IMR-90 (cell line): ENCODE measurements at regions not wholly inside any gene's neighbourhood (a gene's known extent, or its start where the extent isn't known, plus 50 kb on each side); places are given as distances from the start of the nearest gene placed in this dataset.

Source experiments
- ATAC-seq: fragments of 200-7000 bp; cut with Tn5 transposase; 2 replicates; pipeline ENCODE4 v1.9.1; 2020; ENCODE audit warnings: low read depth, mild to moderate bottlenecking, moderate library complexity
- BruUV-seq: library from RNA; stranded (reverse); fragments of 400-500 nt; replicated peaks from 2 replicates; lab custom pipeline; 2021; lab: Mats Ljungman, UMichigan
- CTCF ChIA-PET: fragments of 300-600 bp; formaldehyde crosslinking; extraction: SDS; loops from one replicate; lab custom pipeline; 2021; ENCODE audit warnings: antibody characterized with exemption; lab: Yijun Ruan, JAX
- POLR2A ChIA-PET: fragments of 300-600 bp; sonication (Branson Sonifier 250); formaldehyde crosslinking; loops from one replicate; lab custom pipeline; 2022; ENCODE audit warnings: antibody characterized with exemption; ENCODE audit not compliant: unreplicated experiment; lab: Charles Lee
- DNase-seq: peaks from one replicate; pipeline ENCODE4 v3.0.0; 2013
- H2AFZ ChIP-seq: replicated peaks from 2 replicates; pipeline ENCODE3; 2013; ENCODE audit warnings: low read length, mild to moderate bottlenecking; ENCODE audit not compliant: poor library complexity
- H2AK5ac ChIP-seq: 2 replicates; pipeline ENCODE4 v1.6.1; 2013; ENCODE audit warnings: low read depth, low read length, inconsistent platforms
- H2AK9ac ChIP-seq: replicated peaks from 2 replicates; pipeline ENCODE3; 2013; ENCODE audit warnings: mild to moderate bottlenecking, low read depth, low read length, moderate library complexity; ENCODE audit not compliant: poor library complexity
- H2BK120ac ChIP-seq: 2 replicates; pipeline ENCODE4 v1.6.1; 2013; ENCODE audit warnings: low read depth, low read length, inconsistent platforms
- H2BK15ac ChIP-seq: 3 replicates; pipeline ENCODE4 v1.6.1; 2013; ENCODE audit warnings: low read depth, low read length, inconsistent platforms
- H2BK20ac ChIP-seq: 2 replicates; pipeline ENCODE4 v1.6.1; 2013; ENCODE audit warnings: low read depth, mild to moderate bottlenecking, inconsistent platforms, low read length, moderate library complexity
- H2BK5ac ChIP-seq: 2 replicates; pipeline ENCODE4 v1.6.1; 2013; ENCODE audit warnings: mild to moderate bottlenecking, low read depth, low read length, inconsistent platforms; ENCODE audit not compliant: poor library complexity, severe bottlenecking
- H3K14ac ChIP-seq: replicated peaks from 2 replicates; pipeline ENCODE4 v1.6.1; 2013; ENCODE audit warnings: low read depth, low read length, inconsistent platforms
- H3K18ac ChIP-seq: 2 replicates; pipeline ENCODE4 v1.6.1; 2013; ENCODE audit warnings: low read depth, low read length, control low read depth
- H3K23ac ChIP-seq: 2 replicates; pipeline ENCODE4 v1.6.1; 2013; ENCODE audit warnings: low read depth, low read length, inconsistent platforms
- H3K27ac ChIP-seq: 2 replicates; pipeline ENCODE4 v1.5.1; 2013; ENCODE audit warnings: mild to moderate bottlenecking, control low read depth, low read length; ENCODE audit not compliant: insufficient read depth
- H3K27me3 ChIP-seq: 2 replicates; pipeline ENCODE4 v1.6.1; 2013; ENCODE audit warnings: low read length; ENCODE audit not compliant: control insufficient read depth, insufficient read depth
- H3K36me3 ChIP-seq: 2 replicates; pipeline ENCODE4 v1.6.1; 2013; ENCODE audit warnings: low read length, mixed read lengths; ENCODE audit not compliant: control insufficient read depth, insufficient read depth
- H3K4ac ChIP-seq: 2 replicates; pipeline ENCODE4 v1.6.1; 2013; ENCODE audit warnings: low read depth, low read length, inconsistent platforms
- H3K4me1 ChIP-seq: 2 replicates; pipeline ENCODE4 v1.6.1; 2013; ENCODE audit warnings: low read length, mixed read lengths; ENCODE audit not compliant: control insufficient read depth, insufficient read depth
- H3K4me2 ChIP-seq: 2 replicates; pipeline ENCODE4 v1.6.1; 2013; ENCODE audit warnings: low read depth, mild to moderate bottlenecking, control low read depth, low read length, moderate library complexity
- H3K4me3 ChIP-seq: 2 replicates; pipeline ENCODE4 v1.5.1; 2013; ENCODE audit warnings: low read depth, mild to moderate bottlenecking, control low read depth, low read length, moderate library complexity; ENCODE audit not compliant: insufficient read depth
- H3K56ac ChIP-seq: 2 replicates; pipeline ENCODE4 v1.6.1; 2013; ENCODE audit warnings: low read length, inconsistent platforms; ENCODE audit not compliant: insufficient read depth; ENCODE audit errors: extremely low read depth
- H3K79me1 ChIP-seq, 2 experiments: 2 replicates each; pipeline ENCODE4 v1.6.1; 2013; ENCODE audit warnings: low read length in 2 of 2, inconsistent platforms in 1 of 2, low read depth in 1 of 2
- H3K9ac ChIP-seq: 2 replicates; pipeline ENCODE4 v1.6.1; 2013; ENCODE audit warnings: low read depth, low read length, control low read depth
- H3K9me1 ChIP-seq: 2 replicates; pipeline ENCODE4 v1.6.1; 2013; ENCODE audit warnings: low read length, inconsistent platforms; ENCODE audit not compliant: insufficient read depth
- H3K9me3 ChIP-seq: 2 replicates; pipeline ENCODE4 v1.6.1; 2013; ENCODE audit warnings: low read length; ENCODE audit not compliant: control insufficient read depth, insufficient read depth
- H4K20me1 ChIP-seq: 2 replicates; pipeline ENCODE4 v1.6.1; 2013; ENCODE audit warnings: low read length, inconsistent platforms; ENCODE audit not compliant: insufficient read depth
- H4K5ac ChIP-seq: 2 replicates; pipeline ENCODE4 v1.6.1; 2013; ENCODE audit warnings: mild to moderate bottlenecking, low read depth, low read length, control low read depth
- H4K8ac ChIP-seq, 2 experiments: 2 replicates each; pipeline ENCODE4 v1.6.1; 2013; ENCODE audit warnings: low read depth in 2 of 2, low read length in 2 of 2, control low read depth in 1 of 2, inconsistent platforms in 1 of 2
- H4K91ac ChIP-seq: 2 replicates; pipeline ENCODE4 v1.6.1; 2013; ENCODE audit warnings: low read depth, low read length, inconsistent platforms; ENCODE audit not compliant: insufficient read depth
- BHLHE40 ChIP-seq: fragments of 150-350 bp; IDR thresholded peaks from 2 replicates; pipeline ENCODE4 v1.6.1; 2016; ENCODE audit warnings: mild to moderate bottlenecking, low read depth, low read length
- CHD1 ChIP-seq: IDR thresholded peaks from 2 replicates; pipeline ENCODE4 v1.6.1; 2012; ENCODE audit warnings: low read depth, low read length, improper control_type of control experiment
- CTCF ChIP-seq: conservative IDR thresholded peaks from 2 replicates; pipeline ENCODE4 v1.5.1; 2012; ENCODE audit warnings: mild to moderate bottlenecking, low read depth, low read length, improper control_type of control experiment
- FOS ChIP-seq: fragments of 150-350 bp; IDR thresholded peaks from 2 replicates; pipeline ENCODE4 v1.6.1; 2016; ENCODE audit warnings: low read depth, low read length
- MXI1 ChIP-seq: IDR thresholded peaks from 2 replicates; pipeline ENCODE4 v1.6.1; 2012; ENCODE audit warnings: low read depth, mild to moderate bottlenecking, low read length, moderate library complexity, borderline replicate concordance
- RFX5 ChIP-seq: IDR thresholded peaks from 2 replicates; pipeline ENCODE4 v1.8.0; 2012; ENCODE audit warnings: low read depth, mild to moderate bottlenecking, low read length, moderate library complexity
- SMC3 ChIP-seq: fragments of 150-350 bp; IDR thresholded peaks from 2 replicates; pipeline ENCODE4 v1.6.1; 2016; ENCODE audit warnings: low read depth, mild to moderate bottlenecking, antibody characterized with exemption, low read length, moderate library complexity
- WGBS, 2 experiments: methylation state at CpG; one replicate each; pipeline versions ENCODE4 v1.1.5 to v1.1.7; 2013; ENCODE audit warnings: missing lambda C conversion rate in 2 of 2; ENCODE audit not compliant: insufficient read length in 1 of 2; ENCODE audit errors: extremely low coverage in 2 of 2; 5-methylcytosine and 5-hydroxymethylcytosine counted together
- dilution Hi-C: fragments of 300-500 bp; cut with HindIII; formaldehyde crosslinking; loops from one replicate; pipeline ENCODE4 v1.14.3; 2018; ENCODE audit warnings: low sequenced_read_pairs; ENCODE audit not compliant: unreplicated experiment
- in situ Hi-C: fragments of 300-500 bp; cut with MboI; formaldehyde crosslinking; loops from 3 replicates; pipeline ENCODE4 v1.14.3; 2019; ENCODE audit warnings: low sequenced_read_pairs, inconsistent platforms, mixed read lengths
- intact Hi-C: fragments of 100-400 bp; cut with micrococcal nuclease; formaldehyde crosslinking; loops from 2 replicates; pipeline ENCODE4 v1.10.0; 2022

GRCh38 chr1:187157552-187157951, 328.8 kb downstream of the PLA2G4A start:
- CTCF ChIA-PET: no interaction called here
- no peak overlapping the region for H2AK5ac ChIP-seq

More at GRCh38 chr1:187157552-187157951, 328.8 kb downstream of the PLA2G4A start:
- no peaks in the 10 kb centered on the region for H3K9me1 ChIP-seq
- dilution Hi-C loops (no loop called here), in situ Hi-C loops (no loop called here), intact Hi-C loops (no loop called here)
- H3K23ac ChIP-seq: no peak overlapping the region
- POLR2A ChIA-PET: no interaction called here
- no peak overlapping the region; the same call in 1 of the 2 replicates for H2BK20ac ChIP-seq
- no peak overlapping the region for H3K18ac ChIP-seq
- no peaks in the 10 kb centered on the region for H3K36me3 ChIP-seq
- H4K8ac ChIP-seq: no peak overlapping the region
- DNase-seq: no peak
- H3K27ac ChIP-seq: no peak overlapping the region
- no CpG with 5 or more reads among the region's 2 CpGs for WGBS, 2 experiments
- peak overlapping the region; percentile 32 for H2AFZ ChIP-seq
- H3K4me1 ChIP-seq: no peaks in the 10 kb centered on the region
- H4K91ac ChIP-seq: no peak overlapping the region
- H3K79me1 ChIP-seq: no peaks in the 10 kb centered on the region
- H2BK15ac ChIP-seq: no peak overlapping the region
- H3K9ac ChIP-seq: no peak overlapping the region
- BruUV-seq: no TSS peak
- TF ChIP-seq FOS (no peak), CHD1 (no peak), RFX5 (no peak), BHLHE40 (no peak), CTCF (no peak), SMC3 (no peak), MXI1 (no peak)
- H3K4me2 ChIP-seq: peak overlapping the region; percentile 44; the same call in 1 of the 2 replicates
- no peak overlapping the region for H3K14ac ChIP-seq
- no peak overlapping the region for H2AK9ac ChIP-seq
- no peaks in the 10 kb centered on the region for H4K20me1 ChIP-seq
- no peaks in the 10 kb centered on the region for H3K27me3 ChIP-seq
- peaks cover 3% of the 10 kb centered on the region; the same call in 1 of the 2 replicates for H3K9me3 ChIP-seq
- 0 out of 2 replicates have a peak, but pooled peaks have one; percentile 11 for ATAC-seq
- H3K4ac ChIP-seq: no peak overlapping the region
- no peak overlapping the region for H3K4me3 ChIP-seq
- no peak overlapping the region for H2BK5ac ChIP-seq
- no peak overlapping the region for H2BK120ac ChIP-seq
- H3K56ac ChIP-seq: no peak overlapping the region
- no peak overlapping the region for H4K5ac ChIP-seq
